HG03135 (cell line): ENCODE measurements at regions not wholly inside any gene's neighbourhood (a gene's known extent, or its start where the extent isn't known, plus 50 kb on each side); places are given as distances from the start of the nearest gene placed in this dataset.
"Not testable (repeated sequence)": the region's sequence is repeated elsewhere in the genome, so short reads cannot be mapped to it uniquely, and the experiment has no call there.

Experiments used
- ATAC-seq: cut with Tn5 transposase; IDR thresholded peaks from one replicate; pipeline ENCODE4 v1.9.1; 2021; ENCODE audit warnings: mild to moderate bottlenecking, moderate library complexity; ENCODE audit not compliant: unreplicated experiment

DNA sequence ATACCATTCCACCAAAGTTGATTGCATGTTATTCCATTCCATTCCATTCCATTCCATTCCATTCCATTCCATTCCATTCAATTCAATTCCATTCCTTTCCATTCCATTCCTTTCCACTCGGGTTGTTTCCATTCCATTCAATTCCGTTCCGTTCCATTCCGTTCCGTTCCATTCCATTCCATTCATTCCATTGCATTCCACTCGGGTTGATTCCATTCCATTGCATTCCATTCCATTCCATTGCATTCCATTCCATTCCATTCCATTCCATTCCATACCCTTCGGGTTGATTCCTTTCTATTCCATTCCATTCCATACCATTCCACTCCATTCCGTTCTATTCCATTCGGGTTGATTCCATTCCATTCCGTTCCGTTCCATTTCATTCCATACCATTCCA is 166.9 kb downstream of the CWH43 start:
- ATAC-seq = peak; percentile 32

DNA sequence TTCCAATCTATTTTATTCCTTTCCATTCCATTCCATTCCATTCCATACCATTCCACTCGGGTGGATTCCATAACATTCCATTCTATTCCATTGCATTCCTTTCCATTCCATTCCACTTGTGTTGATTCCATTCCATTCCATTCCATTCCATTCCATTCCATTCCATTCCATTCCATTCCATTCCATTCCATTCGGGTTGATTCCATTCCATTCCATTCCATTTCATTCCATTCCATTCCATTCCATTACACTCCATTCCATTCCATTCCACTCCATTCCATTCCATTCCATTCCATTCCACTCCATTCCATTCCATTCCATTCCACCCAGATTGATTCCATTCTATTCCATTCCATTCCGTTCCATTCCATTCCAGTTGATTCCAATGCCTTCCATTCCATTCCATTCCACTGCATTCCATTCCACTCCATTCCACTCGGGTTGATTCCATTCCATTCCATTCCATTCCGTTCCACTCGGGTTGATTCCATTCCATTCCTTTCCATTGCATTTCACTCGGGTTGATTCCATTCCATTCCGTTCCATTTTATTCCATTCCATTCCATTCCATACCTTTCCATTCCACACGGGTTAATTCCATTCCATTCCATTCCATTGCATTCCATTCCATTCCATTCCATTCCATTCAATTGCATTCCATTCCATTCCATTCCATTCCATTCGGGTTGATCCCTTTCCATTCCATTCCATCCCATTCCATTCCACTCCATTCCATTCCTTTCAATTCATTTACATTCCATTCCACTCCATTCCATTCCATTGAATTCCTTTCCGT is 168.4 kb downstream of the CWH43 start:
- peak; percentile 69 for ATAC-seq

DNA sequence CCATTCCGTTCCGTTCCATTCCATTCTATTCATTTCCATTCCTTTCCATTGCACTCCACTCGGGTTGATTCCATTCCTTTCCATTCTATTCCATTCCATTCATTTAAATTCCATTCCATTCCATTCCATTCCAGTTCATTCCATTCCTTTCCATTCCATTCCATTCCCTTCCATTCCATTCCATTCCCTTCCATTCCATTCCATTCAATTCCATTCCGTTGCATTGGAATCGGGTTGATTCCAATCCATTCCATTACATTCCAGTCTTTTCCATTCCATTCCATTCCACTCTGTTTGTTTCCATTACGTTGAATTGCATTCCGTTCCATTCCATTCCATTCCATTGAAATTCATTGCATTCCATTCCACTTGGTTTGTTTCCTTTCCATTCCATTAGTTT is 169.2 kb downstream of the CWH43 start:
- ATAC-seq = not testable (repeated sequence)

DNA sequence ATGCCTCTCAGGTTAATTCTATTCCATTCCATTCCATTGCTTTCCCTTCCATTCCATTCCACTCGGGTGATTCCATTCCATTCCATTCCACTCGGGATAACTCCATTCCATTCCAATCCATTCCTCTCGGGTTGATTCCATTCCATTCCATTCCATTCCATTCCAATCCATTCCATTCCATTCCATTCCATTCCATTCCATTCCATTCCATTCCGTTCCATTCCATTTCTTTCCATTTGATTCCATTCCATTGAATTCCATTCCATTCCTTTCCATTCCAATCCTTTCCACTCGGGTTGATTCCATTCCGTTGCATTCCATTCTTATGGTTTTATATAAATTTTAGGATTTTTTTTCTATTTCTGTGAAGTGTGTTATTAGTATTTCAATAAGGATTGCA is 170.2 kb downstream of the CWH43 start:
- ATAC-seq = not testable (repeated sequence)

DNA sequence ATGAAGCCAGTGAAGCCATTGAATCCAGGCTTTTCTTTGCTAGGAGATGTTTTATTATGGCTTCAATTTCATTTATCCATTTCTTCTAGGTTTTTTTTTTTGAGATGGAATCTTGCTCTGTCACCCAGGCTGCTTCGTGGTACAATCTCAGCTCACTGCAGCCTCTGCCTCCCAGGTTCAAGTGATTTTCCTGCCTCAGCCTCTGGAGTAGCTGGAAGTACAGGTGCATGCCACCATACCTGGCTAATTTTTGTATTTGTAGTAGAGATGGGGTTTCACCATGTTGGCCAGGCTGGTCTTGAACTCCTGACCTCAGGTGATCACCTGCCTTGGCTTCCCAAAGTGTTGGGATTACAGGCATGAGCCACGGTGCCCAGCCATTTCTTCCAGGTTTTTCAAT is 171.6 kb downstream of the CWH43 start:
- not testable (repeated sequence) for ATAC-seq

DNA sequence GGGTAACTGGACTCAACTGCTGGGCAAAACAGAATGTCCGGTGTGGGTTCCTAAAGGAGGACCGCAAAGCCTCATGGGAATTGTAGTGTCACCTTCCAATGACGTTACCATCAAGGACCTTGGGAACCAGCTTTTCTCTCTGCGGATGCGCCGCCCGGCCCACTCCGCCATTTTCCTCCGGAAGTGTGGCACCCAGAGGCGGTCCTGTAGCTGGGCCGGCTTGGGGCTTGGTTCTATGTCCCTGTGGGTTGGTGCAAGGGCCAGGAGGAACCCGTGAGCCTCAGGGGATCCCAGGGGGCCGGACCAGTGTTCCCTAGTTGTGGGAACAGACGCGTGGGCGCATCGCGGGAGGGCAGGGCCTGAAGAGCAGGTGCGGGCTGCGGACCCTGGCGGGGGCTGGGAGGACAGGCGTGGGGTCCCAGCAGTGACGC is 175.1 kb downstream of the CWH43 start:
- not testable (repeated sequence) for ATAC-seq

DNA sequence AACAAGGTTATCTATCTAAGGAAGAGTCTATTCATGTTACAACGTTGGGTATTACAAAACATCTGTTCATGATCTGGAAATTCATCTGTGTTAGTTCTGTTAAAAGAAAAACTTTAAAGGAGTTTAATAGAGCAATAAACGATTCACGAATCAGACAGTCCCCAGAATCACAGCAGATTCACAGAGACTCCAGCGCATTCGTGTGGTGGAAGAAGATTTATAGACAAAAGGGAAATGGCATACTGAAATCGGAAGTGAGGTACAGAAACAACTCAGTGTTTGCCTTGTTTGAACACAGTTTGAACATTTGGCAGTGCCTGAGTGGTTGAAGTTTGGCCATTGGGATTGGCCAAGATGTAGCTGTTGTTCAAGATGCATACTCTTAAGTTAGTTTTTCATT is 178.8 kb downstream of the CWH43 start:
- not testable (repeated sequence) for ATAC-seq

DNA sequence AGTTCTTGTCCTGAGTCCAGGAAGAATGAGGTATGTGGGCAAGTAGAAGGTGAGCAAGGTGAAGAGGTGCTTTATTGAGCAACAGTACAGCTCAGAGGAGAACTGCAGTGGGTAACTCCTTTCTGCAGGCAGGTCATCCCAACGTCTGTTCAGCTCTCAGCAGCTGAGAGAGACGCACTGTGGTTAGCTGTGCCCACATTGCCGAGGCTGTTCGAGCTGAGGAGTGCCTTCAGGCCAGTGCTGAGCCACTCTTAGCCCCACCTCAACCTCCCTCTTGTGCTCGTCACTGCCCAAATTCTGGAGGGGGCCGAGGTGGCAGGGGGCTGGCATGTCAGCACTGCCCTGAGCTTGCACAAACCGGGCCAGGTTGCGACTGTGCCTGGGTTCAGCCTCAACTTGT is 191.8 kb downstream of the CWH43 start:
- not testable (repeated sequence) for ATAC-seq

DNA sequence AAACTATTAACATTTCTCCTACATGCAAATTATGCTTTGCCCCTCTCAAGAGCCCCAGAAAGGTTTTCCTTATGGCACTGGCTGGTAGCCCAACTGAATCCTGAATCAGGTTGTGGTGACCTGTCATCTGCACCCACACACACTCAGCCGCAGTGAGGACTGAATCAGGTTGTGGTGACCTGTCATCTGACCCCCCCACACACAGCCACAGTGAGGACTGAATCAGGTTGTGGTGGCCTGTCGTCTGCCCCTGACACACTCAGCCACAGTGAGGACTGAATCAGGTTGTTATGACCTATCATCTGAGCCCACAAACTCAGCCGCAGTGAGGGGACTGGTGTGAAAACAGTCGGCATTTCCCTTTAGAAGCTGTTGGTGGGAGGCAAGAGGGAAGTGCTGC is 195.0 kb downstream of the CWH43 start:
- not testable (repeated sequence) for ATAC-seq

DNA sequence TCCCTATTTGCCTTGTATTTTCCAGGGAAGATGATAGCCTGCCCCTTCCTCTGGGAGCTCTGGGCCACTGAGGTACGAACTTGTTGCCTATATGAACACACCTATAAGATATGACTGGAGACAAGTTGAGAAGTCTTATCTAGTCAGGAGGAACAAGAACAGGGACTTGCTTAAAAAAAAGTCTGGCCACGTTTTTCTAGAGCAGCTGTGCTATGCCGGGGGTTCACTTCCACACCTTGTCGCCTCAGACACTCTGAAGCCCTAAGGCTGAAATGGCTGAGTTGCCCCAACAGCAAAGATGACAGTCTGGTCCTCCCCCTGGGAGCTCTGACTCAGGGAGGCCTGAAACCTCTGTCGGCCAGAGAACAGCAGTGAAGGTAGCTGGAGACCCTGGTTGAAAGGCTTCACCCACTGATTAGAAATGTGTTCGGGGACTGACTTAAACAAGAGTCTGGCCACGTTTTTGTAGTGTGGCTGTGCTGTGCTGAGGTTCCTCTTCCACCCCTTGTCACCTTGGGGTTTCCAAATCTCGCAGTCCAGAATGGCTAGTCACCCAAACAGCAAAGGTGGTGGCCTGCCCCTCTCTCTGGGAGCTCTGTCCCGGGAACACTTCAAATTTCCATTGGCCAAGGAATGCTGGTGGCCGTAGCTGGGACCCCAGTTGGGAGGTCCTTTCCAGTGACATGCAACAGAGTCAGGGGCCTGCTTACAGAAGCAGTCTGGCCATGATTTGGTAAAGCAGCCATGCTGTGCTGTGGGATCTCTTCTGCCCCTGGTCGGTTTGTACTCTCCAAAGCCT is 225.5 kb downstream of the CWH43 start:
- not testable (repeated sequence) for ATAC-seq

DNA sequence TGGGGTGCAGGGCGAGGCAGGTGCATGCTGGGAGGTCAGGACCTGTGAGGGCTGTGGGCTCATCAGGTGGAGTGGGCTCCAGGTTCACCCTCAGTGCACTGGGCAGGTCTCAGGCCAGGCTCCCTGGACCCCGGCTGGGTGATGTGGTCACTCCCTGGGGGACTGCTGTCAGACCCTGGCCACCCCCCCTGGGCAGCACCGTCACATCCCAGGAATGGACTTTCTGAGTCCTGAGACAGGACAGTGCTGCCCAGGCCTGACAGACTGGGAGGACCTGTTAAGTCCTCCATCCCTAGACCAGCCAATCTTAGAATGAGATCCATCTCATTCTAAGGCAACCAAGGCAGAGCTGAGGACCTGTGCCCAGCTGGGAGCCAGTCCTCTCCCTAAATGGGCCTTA is 227.2 kb downstream of the CWH43 start:
- not testable (repeated sequence) for ATAC-seq

DNA sequence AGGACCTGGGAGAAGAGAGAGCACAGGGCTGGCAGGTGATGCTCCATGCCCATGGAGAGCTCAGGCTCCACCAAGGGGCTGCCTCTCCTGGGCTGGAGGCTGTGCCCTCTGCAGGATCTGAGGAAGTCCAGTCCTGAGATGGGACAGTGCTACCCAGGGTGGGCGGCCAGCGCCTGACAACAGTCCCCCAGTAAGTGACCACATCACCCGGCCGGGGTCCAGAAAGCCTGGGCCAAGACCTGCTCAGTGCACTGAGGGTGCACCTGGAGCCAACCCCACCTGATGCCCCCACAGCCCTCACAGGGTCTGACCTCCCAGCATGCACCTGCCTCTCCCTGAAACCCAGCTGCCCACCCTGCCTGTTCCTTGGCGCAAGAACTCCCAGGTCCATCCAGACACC is 227.7 kb downstream of the CWH43 start:
- ATAC-seq = not testable (repeated sequence)

DNA sequence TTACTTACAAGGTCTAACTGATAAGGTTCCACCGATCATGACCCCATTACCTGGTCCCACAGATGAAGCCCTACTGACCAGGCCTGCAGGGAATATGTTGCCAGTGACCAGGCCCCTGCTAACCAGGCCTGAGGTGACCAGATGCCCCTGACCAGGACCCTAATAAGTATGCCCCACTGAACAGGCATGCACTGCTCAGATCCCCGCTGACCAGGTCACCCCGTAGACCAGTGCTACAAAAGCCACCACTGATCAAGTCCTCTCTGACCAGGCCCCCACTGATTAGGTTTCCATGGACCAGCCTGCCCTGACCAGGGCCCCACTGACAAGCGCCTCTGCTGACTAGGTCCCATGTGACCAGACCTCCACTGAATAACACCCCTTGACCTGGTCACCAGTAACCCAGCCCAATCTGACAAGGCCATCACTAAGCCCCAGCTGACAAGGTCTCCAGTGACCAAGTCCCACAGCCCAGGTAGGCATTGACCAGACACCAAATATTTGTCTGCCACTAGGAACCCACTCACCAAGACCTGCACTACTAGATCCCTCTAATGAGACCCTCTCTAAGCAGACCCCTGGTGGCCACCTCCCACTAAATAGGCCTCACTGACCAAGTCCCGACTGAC is 228.5 kb downstream of the CWH43 start:
- not testable (repeated sequence) for ATAC-seq

DNA sequence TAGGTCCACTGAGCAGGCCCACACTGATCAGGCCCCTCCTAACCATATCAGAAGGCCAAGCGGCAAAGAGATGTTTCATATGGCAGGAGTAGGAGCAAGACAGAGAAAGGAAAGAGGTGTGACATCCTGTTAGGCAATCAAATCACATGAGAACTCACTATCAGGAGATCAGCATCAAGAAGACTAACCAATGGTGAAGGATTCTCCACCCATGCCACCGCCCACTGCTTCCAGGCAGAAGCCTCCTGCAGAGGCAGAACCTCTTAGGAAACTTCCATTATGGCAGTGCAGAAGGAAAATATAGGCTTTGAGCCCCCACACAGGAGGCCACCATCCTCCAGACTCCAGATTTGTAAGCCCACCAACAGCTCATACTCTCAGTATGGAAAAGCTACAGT is 229.0 kb downstream of the CWH43 start:
- not testable (repeated sequence) for ATAC-seq

DNA sequence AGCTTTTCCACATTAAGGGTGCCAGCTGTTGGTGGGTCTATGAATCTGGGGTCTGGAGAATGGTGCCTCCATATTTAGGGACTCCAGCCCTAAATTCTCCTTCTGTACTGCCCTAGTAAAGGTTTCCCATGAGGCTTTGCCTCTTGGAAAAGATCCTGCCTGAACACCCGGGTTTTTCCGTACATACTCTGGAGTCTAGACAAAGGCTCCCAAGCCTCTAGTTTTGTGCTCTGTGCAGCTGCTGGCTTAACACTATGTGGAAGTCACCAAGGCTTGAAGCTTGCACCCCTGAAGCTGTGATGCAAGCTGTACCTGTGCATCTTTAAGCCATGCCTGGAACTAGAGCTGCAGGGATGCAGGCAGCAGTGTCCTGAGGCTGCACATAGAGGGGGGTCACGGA is 230.5 kb downstream of the CWH43 start:
- ATAC-seq = not testable (repeated sequence)

DNA sequence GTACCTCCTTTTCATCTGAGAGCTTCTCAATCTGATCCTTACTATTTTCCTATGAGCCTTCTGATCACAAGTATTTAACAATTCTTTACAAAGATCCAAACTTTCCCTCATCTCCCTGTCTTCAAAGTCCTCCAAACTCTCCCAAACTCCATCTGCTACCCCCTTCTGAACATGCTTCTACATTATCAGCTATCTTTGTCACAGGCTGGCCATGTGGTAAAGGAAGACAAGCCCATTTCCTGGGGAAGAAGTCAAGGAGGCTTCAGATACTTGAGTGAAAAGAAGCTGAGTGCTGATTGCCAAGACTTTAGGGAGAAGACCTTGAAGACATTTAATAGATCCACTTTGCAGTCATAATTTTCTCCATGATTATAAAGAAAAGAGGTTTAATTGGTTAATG is 231.4 kb downstream of the CWH43 start:
- ATAC-seq = no peak

DNA sequence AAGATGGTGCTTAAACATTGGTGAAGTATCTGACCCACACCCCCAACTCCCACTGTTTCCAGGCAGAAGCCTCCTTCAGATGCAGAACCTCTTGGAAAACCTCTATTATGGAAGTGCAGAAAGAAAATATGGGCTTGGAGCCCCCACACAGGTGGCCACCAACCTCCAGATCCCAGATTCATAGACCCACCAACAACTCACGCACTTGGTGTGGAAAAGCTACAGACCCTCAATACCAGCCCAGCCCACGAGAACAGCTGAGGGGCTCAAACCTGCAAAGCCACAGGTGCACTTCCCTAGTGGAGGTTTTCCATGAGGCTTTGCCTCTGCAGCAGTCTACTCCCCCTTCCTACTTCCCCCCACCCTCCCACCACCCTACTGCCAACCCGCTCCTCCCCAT is 232.0 kb downstream of the CWH43 start:
- ATAC-seq = not testable (repeated sequence)

DNA sequence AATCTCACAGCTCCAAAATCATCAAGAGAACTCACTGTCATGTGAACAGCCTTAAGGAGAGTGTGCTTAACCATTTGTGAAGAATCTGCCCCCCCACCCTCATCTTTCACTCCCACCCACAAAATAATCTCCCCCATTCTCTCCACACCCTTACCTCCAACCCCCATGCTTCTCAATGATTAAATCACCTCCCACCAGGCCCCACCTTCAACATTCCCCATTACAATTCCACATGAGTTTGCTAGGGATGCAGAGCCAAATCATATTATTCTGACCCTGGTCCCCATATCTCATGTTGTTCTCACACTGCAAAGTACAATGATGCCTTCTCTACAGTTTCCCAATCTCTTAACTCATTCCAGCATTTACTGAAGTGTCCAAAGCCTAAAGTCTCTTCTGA is 232.9 kb downstream of the CWH43 start:
- not testable (repeated sequence) for ATAC-seq

DNA sequence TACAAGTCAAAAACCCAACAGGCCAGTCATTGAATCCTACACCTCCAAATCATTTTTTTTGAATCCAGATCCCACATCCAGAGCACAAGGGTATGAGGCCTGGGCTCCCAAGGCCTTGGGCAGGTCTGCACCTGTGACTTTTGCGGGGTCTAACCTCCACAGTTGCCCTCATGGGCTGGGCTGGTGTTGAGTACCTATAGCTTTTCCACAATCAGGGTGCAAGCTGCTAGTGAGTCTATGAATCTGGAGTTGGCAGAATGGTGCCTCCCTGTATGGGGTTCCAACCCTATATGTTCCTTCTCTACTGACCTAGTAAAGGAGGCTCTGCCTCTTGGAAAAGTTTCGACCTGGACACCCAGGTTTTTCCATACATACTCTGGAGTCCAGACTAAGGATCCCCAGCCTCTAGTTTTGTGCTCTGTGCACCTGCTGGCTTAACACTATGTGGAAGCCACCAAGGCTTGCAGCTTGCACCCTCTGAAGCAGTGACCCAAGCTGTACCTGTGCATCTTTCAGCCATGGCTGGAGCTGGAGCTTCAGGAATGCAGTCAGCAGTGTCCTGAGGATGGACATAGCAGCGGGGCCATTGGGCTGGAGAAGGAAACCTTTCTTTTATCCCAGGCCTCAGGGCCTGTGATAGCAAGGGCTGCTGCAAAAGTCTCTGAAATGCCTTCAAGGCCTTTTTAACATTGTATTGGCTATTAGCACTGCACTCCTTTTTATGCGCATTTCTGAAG is 233.6 kb downstream of the CWH43 start:
- ATAC-seq = not testable (repeated sequence)

DNA sequence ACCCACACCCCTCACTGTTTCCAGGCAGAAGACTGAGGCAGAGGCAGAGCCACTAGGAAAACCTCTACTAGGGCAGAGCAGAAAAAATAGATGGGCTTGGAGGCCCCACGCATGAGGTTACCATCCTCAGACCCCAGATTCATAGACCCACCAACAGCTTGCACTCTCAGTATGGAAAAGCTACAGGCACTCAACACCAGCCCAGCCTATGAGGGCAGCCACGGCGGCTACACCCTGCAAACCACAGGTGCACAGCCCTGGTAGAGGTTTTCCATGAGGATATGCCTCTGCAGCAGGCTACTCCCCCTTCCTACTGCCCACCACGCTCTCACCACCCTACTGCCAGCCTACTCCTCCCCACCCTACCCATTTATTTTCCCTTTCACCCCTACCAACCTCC is 235.1 kb downstream of the CWH43 start:
- ATAC-seq = no peak

DNA sequence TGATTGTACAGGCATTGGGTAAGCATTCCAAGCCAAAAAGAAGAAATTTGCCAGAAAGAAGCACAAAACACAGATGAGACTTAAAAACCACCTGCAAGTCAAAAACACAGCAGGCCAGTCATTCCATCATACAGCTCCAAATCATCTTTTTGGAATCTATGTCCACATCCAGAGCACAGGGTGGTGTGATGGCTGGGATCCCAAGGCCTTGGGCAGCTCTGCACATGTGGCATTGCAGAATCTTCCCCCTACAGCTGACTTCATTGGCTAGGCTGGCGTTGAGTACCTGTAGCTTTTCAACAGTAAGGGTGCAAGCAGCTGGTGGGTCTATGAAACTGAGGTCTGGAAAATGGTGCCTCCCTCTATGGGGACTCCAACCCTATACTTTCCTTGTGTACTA is 236.7 kb downstream of the CWH43 start:
- not testable (repeated sequence) for ATAC-seq
